H9 (cell line): ENCODE measurements at regions not wholly inside any gene's neighbourhood (a gene's known extent, or its start where the extent isn't known, plus 50 kb on each side); places are given as distances from the start of the nearest gene placed in this dataset.

Experiments
- DNase-seq: peaks from one replicate; pipeline ENCODE4 v3.0.0-alpha.2; 2017
- H2AFZ ChIP-seq: one replicate; pipeline ENCODE4 v1.6.1; 2013; ENCODE audit warnings: mild to moderate bottlenecking, low read length, control low read depth, moderate library complexity
- H2AK5ac ChIP-seq: 2 replicates; pipeline ENCODE4 v1.6.1; 2013; ENCODE audit warnings: low read length, control low read depth, mixed read lengths; ENCODE audit not compliant: insufficient read length
- H2BK120ac ChIP-seq: one replicate; pipeline ENCODE4 v1.6.1; 2013; ENCODE audit warnings: low read depth, mild to moderate bottlenecking, low read length, control low read depth, inconsistent platforms; ENCODE audit not compliant: poor library complexity, severe bottlenecking
- H2BK12ac ChIP-seq: 2 replicates; pipeline ENCODE4 v1.6.1; 2013; ENCODE audit warnings: low read length, control low read depth, mixed read lengths, low read depth; ENCODE audit not compliant: insufficient read length
- H2BK15ac ChIP-seq: 2 replicates; pipeline ENCODE4 v1.6.1; 2013; ENCODE audit warnings: low read depth, low read length, control low read depth
- H2BK20ac ChIP-seq: one replicate; pipeline ENCODE4 v1.6.1; 2013; ENCODE audit warnings: low read depth, mild to moderate bottlenecking, low read length, control low read depth, inconsistent platforms; ENCODE audit not compliant: poor library complexity, severe bottlenecking
- H2BK5ac ChIP-seq: 2 replicates; pipeline ENCODE4 v1.6.1; 2013; ENCODE audit warnings: low read length, control low read depth, mixed read lengths; ENCODE audit not compliant: insufficient read length
- H3K14ac ChIP-seq: 2 replicates; pipeline ENCODE4 v1.6.1; 2013; ENCODE audit warnings: low read length, control low read depth; ENCODE audit not compliant: insufficient read depth
- H3K18ac ChIP-seq: 2 replicates; pipeline ENCODE4 v1.6.1; 2013; ENCODE audit warnings: low read depth, mild to moderate bottlenecking, mixed read lengths, low read length, control low read depth; ENCODE audit not compliant: insufficient read length
- H3K23ac ChIP-seq: 2 replicates; pipeline ENCODE4 v1.6.1; 2013; ENCODE audit warnings: low read length, control low read depth, mixed read lengths, low read depth; ENCODE audit not compliant: insufficient read length
- H3K23me2 ChIP-seq: 2 replicates; pipeline ENCODE4 v1.6.1; 2013; ENCODE audit warnings: low read depth, mild to moderate bottlenecking, mixed read lengths, low read length, control low read depth; ENCODE audit not compliant: insufficient read length, poor library complexity, severe bottlenecking
- H3K27ac ChIP-seq: 2 replicates; pipeline ENCODE4 v1.5.1; 2013; ENCODE audit warnings: low read length, control low read depth, mixed read lengths, low read depth; ENCODE audit not compliant: insufficient read length
- H3K27me3 ChIP-seq: 2 replicates; pipeline ENCODE4 v1.6.1; 2013; ENCODE audit warnings: low read length, control low read depth, inconsistent platforms; ENCODE audit not compliant: insufficient read depth
- H3K4ac ChIP-seq: 2 replicates; pipeline ENCODE4 v1.6.1; 2013; ENCODE audit warnings: low read depth, mild to moderate bottlenecking, control low read depth, inconsistent platforms, low read length, moderate library complexity
- H3K4me1 ChIP-seq: 2 replicates; pipeline ENCODE4 v1.6.1; 2013; ENCODE audit warnings: low read length, control low read depth, inconsistent platforms; ENCODE audit not compliant: insufficient read depth
- H3K4me2 ChIP-seq: 2 replicates; pipeline ENCODE4 v1.6.1; 2013; ENCODE audit warnings: low read length, control low read depth, mixed read lengths; ENCODE audit not compliant: insufficient read length, insufficient read depth
- H3K56ac ChIP-seq: 2 replicates; pipeline ENCODE4 v1.6.1; 2013; ENCODE audit warnings: low read depth, mild to moderate bottlenecking, mixed read lengths, low read length, control low read depth; ENCODE audit not compliant: insufficient read length
- H3K79me1 ChIP-seq: 2 replicates; pipeline ENCODE4 v1.6.1; 2013; ENCODE audit warnings: low read depth, mild to moderate bottlenecking, moderate library complexity, low read length, control low read depth, inconsistent platforms; ENCODE audit not compliant: insufficient read depth, poor library complexity, severe bottlenecking
- H3K79me2 ChIP-seq: 2 replicates; pipeline ENCODE4 v1.6.1; 2013; ENCODE audit warnings: low read length, control low read depth, inconsistent platforms; ENCODE audit not compliant: insufficient read depth
- H3K9ac ChIP-seq: 2 replicates; pipeline ENCODE4 v1.6.1; 2013; ENCODE audit warnings: low read length, control low read depth, mixed read lengths; ENCODE audit not compliant: insufficient read length; ENCODE audit errors: extremely low read depth
- H3K9me3 ChIP-seq: one replicate; pipeline ENCODE4 v1.6.1; 2013; ENCODE audit warnings: low read depth, low read length, inconsistent platforms; ENCODE audit not compliant: control insufficient read depth
- H3T11ph ChIP-seq: one replicate; pipeline ENCODE4 v1.6.1; 2013; ENCODE audit warnings: mild to moderate bottlenecking, low read length, control low read depth, inconsistent platforms
- H4K20me1 ChIP-seq: one replicate; pipeline ENCODE4 v1.6.1; 2013; ENCODE audit not compliant: control insufficient read depth, insufficient read length, insufficient read depth
- H4K5ac ChIP-seq: 2 replicates; pipeline ENCODE4 v1.6.1; 2013; ENCODE audit warnings: low read depth, mild to moderate bottlenecking, mixed read lengths, low read length, control low read depth; ENCODE audit not compliant: insufficient read length
- H4K8ac ChIP-seq: replicated peaks from 2 replicates; pipeline ENCODE4 v1.6.1; 2013; ENCODE audit warnings: low read length, control low read depth, mixed read lengths, low read depth; ENCODE audit not compliant: insufficient read length
- H4K91ac ChIP-seq: 2 replicates; pipeline ENCODE4 v1.6.1; 2013; ENCODE audit warnings: low read depth, mild to moderate bottlenecking, moderate library complexity, mixed read lengths, low read length, control low read depth; ENCODE audit not compliant: insufficient read length
- H3K27ac Mint-ChIP-seq, 3 experiments: 2 replicates in 2 of 3; 3 replicates in 1 of 3; pipeline ENCODE4 v1.8.0; 2020 to 2021; ENCODE audit warnings: mixed read lengths in 3 of 3, mild to moderate bottlenecking in 1 of 3, moderate library complexity in 1 of 3
- H3K27me3 Mint-ChIP-seq: 2 replicates; pipeline ENCODE4 v1.8.0; 2021; ENCODE audit warnings: low read depth, mild to moderate bottlenecking, moderate library complexity, mixed read lengths
- H3K36me3 Mint-ChIP-seq, 3 experiments: 2 replicates in 2 of 3; 3 replicates in 1 of 3; pipeline ENCODE4 v1.8.0; 2020 to 2021; ENCODE audit warnings: low read depth in 3 of 3, mixed read lengths in 3 of 3; ENCODE audit not compliant: insufficient read depth in 1 of 3
- H3K4me1 Mint-ChIP-seq, 2 experiments: 2 replicates each; pipeline ENCODE4 v1.8.0; 2020; ENCODE audit warnings: mixed read lengths in 2 of 2
- H3K4me3 Mint-ChIP-seq, 2 experiments: 2 replicates in 1 of 2; 3 replicates in 1 of 2; pipeline ENCODE4 v1.8.0; 2020 to 2021; ENCODE audit warnings: mild to moderate bottlenecking in 2 of 2, mixed read lengths in 2 of 2, moderate library complexity in 1 of 2
- H3K9me3 Mint-ChIP-seq, 2 experiments: 2 replicates in 1 of 2; 3 replicates in 1 of 2; pipeline ENCODE4 v1.8.0; 2020; ENCODE audit warnings: mild to moderate bottlenecking in 2 of 2, mixed read lengths in 2 of 2, moderate library complexity in 1 of 2
- CTCF ChIP-seq: fragments of 200-600 bp; sonication (generic); conservative IDR thresholded peaks from 3 replicates; pipeline ENCODE4 v1.8.0; 2021; ENCODE audit warnings: antibody characterized with exemption, mild to moderate bottlenecking
- WGBS: extraction: QIAGEN DNeasy Blood & Tissue Kit; methylation state at CpG from one replicate; pipeline ENCODE4 v1.1.7; 2013; ENCODE audit warnings: missing lambda C conversion rate, low lambda C conversion rate, mixed read lengths; ENCODE audit not compliant: insufficient read length; ENCODE audit errors: extremely low coverage; 5-methylcytosine and 5-hydroxymethylcytosine counted together

- Histone ChIP-seq H3K4ac (no peak overlapping the region), H3K9me3 (no peaks in the 10 kb centered on the region), H3K27ac (no peak overlapping the region), H3K23ac (no peak overlapping the region), H3K9ac (no peak overlapping the region), H3K18ac (no peak overlapping the region), H2AK5ac (no peak overlapping the region), H4K5ac (no peak overlapping the region), H4K8ac (no peak overlapping the region), H2BK5ac (no peak overlapping the region), H2BK20ac (no peak overlapping the region), H3K79me2 (no peaks in the 10 kb centered on the region), H3K56ac (no peak overlapping the region), H3K27me3 (no peaks in the 10 kb centered on the region), H2BK12ac (no peak overlapping the region), H2AFZ (no peak overlapping the region), H3T11ph (no peak overlapping the region), H4K91ac (no peak overlapping the region), H2BK120ac (no peak overlapping the region), H3K23me2 (no peaks in the 10 kb centered on the region), H3K79me1 (no peaks in the 10 kb centered on the region), H3K14ac (no peak overlapping the region), H3K4me1 (no peaks in the 10 kb centered on the region), H3K4me2 (no peak overlapping the region), H4K20me1 (no peaks in the 10 kb centered on the region), H2BK15ac (no peak overlapping the region)
- no peak overlapping the region for H3K4me3 Mint-ChIP-seq
- no peaks in the 10 kb centered on the region for H3K4me1 Mint-ChIP-seq
- no peak for TF ChIP-seq CTCF
- H3K9me3 Mint-ChIP-seq = peaks cover 10 to 12% of the 10 kb centered on the region in 2 experiments; a peak in 4 of 5 replicates
- DNase-seq = peak; percentile 72
- WGBS = no CpG with 5 or more reads among the region's 11 CpGs
- H3K36me3 Mint-ChIP-seq = peaks cover 3 to 10% (median 9%) of the 10 kb centered on the region in 3 experiments; a peak in 6 of 7 replicates
- H3K27me3 Mint-ChIP-seq = no peaks in the 10 kb centered on the region
- H3K27ac Mint-ChIP-seq = no peak overlapping the region
Measured at GRCh38 chr10:81472927-81473470, 402.0 kb upstream of the NRG3 start.
